ENCODE measurements at regions not wholly inside any gene's neighbourhood (a gene's known extent, or its start where the extent isn't known, plus 50 kb on each side); places are given as distances from the start of the nearest gene placed in this dataset.
"Not testable (repeated sequence)": the region's sequence is repeated elsewhere in the genome, so short reads cannot be mapped to it uniquely, and the experiment has no call there.

GRCh38 chr6:3549314-3549940 lies 92.6 kb upstream of the SLC22A23 start:
- DNase-seq (ENCODE audit: low spot score): no peak

DNA sequence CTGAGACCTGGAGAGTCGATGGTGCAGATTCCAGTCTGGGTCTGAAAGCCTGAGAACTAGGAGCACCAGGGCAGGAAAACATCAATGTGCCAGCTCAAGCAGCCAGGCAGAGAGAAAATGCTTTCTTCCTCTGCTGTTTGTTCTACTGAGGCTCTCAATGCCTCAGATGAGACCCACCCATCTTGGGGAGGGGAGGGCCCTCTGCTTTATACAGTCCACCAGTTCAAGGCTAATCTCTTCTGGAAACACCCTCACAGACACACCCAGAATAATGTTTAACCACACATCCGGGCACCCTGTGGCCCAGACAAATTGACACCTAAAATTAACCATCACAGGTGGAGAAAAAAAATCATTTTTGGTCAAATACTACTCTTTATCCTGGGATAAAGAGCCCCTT lies 89.3 kb upstream of the SLC22A23 start:
- DNase-seq (ENCODE audit: low spot score): no peak

GRCh38 chr6:3545156-3545555 lies 88.3 kb upstream of the SLC22A23 start:
- no peak for DNase-seq (ENCODE audit: low spot score)

- DNase-seq (ENCODE audit: low spot score): no peak
These were observed 85.3 kb upstream of the SLC22A23 start for GRCh38 chr6:3542032-3542640.

GRCh38 chr6:3541006-3541585 lies 84.2 kb upstream of the SLC22A23 start:
- DNase-seq (ENCODE audit: low spot score): no peak

DNA sequence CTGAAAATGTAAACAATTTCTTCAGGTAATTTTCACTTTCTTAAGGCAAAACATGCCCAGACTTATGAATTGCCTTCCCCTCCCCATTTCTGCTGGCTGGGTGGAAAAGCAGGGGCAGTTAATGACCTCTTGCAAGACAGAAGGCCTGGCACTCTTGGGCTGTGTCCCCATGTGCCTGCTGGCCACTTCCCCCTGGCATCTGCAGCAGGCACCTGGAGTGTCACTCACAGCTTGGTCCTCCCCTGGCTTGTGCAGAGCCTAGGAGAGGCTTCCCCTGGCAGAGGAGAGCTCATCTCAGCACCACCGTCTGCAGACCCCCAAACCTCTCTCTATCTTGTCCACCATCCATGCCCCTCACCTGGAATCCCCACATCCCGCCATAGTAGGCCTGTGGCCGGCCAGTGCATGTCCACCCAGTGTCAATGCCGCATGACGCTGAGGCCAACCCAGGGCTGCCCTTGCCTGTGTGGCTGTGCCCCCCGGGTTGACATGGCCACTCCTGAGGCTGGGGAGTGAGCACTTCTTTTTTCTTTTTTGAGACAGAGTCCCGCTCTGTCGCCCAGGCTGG lies 83.5 kb upstream of the SLC22A23 start:
- DNase-seq (ENCODE audit: low spot score): no peak

DNA sequence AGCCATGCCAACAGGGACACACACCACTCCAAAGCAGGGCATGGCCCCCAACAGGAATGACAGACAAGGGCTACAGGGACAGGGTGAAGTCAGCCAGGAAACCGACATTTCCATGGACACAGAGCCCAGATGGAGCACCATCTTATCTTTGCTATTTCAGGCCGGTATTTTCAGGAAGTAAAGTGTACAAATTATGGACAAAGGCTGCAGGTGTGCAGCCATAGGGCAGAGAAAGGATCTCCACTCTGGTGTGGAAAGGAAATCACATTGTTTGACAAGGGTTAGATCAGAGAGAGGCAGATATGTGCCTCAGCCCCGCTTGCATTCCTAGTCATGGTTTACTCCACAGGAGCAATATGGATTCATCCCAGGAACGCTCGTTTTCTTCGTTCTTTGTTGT lies 81.7 kb upstream of the SLC22A23 start:
- DNase-seq (ENCODE audit: low spot score): no peak

- no peak for DNase-seq (ENCODE audit: low spot score)
These were observed 80.1 kb upstream of the SLC22A23 start for GRCh38 chr6:3536901-3537300.

DNA sequence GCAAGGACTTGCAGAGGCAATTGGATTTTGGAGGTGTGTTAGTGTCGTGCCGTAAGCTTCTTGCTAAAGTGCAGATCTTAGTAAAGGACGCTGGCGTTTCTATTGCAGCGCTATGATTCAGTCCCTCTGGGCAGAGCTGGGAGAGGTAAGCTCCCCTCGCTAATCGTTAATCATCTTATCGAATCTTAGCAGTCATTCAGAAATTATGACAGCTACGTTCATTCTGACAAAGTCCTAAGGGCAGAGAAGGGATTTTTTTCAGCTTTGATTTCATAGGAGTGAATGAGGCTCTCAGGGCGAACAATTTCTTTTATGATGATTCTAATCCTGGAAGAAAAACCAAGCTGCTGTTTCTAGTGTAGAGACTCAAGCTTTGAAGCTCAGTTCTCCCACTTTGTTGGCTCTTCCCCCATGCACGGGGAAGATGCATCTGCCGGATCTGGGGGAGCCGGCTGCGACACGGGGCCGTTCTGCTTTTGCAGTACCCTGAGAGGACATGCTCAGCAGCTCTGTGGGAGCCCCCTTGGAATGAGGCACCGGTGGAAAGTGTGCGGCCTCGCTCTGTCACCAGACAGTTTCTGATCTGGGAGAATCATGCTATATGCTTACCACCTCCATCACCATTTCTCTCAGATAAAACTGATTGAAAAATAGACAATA lies 79.1 kb upstream of the SLC22A23 start:
- no peak for DNase-seq (ENCODE audit: low spot score)

- DNase-seq (ENCODE audit: low spot score): no peak
These were observed 78.4 kb upstream of the SLC22A23 start for GRCh38 chr6:3535033-3535775.

GRCh38 chr6:3534599-3534998 lies 77.7 kb upstream of the SLC22A23 start:
- no peak for DNase-seq (ENCODE audit: low spot score)

- DNase-seq (ENCODE audit: low spot score): no peak
These were observed 77.1 kb upstream of the SLC22A23 start for GRCh38 chr6:3533981-3534380.

DNA sequence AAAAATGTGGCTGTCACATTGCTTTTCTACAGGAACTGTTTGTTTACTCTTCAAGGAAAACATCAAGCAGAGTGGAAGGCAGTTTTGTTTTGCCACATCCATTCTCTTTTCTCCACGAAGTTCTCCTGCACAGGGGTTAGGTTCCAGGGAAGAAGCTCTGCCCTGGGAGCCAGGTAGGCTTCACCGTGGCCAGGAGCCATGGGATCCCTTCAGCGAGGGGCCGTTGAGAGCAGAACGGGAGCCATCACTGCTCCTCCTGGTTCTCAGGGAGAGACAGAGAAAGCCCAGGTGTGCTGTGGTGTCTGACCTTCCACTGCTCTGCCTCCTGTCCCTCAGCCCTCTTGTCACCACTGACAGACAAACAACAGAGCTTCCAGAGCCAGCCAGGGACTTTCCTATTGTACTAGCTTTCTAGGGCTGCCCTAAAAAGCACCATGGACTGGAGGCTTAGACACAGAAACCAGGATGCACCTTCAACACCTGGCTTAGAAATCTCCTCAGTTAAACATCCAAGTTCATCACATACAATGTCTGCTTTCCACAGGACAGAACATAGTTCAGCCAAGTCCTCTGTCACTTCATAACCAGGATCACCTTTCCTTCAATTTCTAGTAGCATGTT lies 75.6 kb upstream of the SLC22A23 start:
- DNase-seq (ENCODE audit: low spot score): no peak

DNA sequence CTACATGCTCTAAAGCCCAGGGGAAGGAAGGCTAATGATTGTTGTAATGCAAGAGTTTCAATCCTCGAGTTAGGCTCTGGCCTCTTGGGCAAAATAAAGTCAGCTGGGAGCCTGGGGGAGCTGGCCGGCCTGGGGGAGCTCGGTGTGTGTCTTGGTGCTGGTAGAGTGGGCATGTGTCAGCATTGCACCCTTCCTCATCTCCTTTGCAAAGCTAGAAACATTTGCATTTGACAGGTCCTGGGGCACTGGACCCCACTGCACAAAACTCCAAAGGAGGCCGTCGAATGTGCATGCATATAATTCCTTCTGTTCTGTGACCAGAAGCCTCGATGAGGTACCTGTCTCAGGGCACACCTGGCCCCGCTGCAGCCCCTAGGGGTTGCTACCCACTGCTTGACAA lies 74.6 kb upstream of the SLC22A23 start:
- no peak for DNase-seq (ENCODE audit: low spot score)

DNA sequence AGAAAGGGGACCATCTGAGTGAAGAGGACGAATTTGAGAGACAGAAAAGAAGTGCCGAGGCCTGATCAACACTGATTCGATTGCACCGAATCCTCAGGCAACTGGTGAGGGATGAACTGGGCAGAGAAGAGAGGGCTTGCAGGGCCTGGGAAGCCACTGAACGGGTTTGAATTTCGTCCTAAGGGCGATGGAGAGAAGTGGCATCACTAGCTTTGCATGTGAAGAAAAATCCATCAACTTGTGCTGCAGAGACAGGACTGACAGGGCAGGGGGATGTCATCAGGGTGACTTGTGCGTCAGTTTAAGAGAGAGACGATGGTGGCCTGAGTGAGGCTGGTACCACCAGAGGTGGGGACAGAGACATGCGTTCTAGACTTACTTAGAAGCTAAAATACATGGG lies 73.7 kb upstream of the SLC22A23 start:
- DNase-seq (ENCODE audit: low spot score): no peak

- DNase-seq (ENCODE audit: low spot score): no peak
These were observed 72.9 kb upstream of the SLC22A23 start for GRCh38 chr6:3529721-3530120.

GRCh38 chr6:3529232-3529631 lies 72.4 kb upstream of the SLC22A23 start:
- DNase-seq (ENCODE audit: low spot score): no peak

- DNase-seq (ENCODE audit: low spot score): not testable (repeated sequence)
These were observed 71.3 kb upstream of the SLC22A23 start for GRCh38 chr6:3528081-3528671.

- DNase-seq (ENCODE audit: low spot score): no peak
These were observed 70.8 kb upstream of the SLC22A23 start for GRCh38 chr6:3527651-3527977.

GRCh38 chr6:3526962-3527650 lies 70.3 kb upstream of the SLC22A23 start:
- no peak for DNase-seq (ENCODE audit: low spot score)

DNA sequence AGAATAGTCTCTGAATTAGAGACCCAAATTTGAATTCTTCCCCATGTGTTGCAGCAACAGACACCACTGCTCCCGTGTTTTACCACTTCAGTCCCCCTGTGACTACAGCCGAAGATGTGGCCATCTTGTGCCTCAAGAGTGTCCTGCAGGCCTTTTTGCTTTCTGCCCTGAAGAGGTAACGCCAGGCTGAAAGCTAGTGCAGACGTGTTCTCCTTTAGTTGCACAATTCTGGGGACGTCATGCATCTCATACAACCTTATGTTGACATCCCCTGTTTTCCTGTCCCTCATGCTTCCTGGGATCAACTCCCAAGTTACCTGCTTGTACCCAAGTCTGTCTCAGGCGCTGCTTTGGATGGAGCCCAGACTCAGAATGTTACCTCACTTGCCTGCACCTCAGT lies 69.1 kb upstream of the SLC22A23 start:
- no peak for DNase-seq (ENCODE audit: low spot score)
